ENCODE measurements at regions not wholly inside any gene's neighbourhood (a gene's known extent, or its start where the extent isn't known, plus 50 kb on each side); places are given as distances from the start of the nearest gene placed in this dataset.

DNA sequence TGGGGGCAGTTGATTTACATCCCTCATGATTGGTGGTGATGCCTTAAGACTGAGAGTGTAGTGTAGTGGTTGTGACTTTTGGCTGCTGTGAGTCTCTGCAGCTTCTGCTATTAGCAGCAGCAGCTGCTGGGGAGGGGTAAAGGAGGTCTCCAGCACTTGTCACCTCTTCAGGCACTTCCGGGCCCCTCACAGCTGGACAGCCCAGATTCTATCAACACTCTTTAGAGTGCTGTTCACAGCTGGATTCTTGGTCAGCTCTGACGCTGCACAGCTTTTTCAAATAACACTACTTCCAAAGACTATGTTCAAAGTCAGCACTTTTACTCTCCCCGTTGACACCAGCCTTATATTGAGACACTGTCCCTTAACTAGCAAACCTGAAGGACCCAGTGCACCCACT is 396.0 kb downstream of the MEIS1 start:
- DNase-seq (ENCODE audit: low spot score): no peak
- TF ChIP-seq, protein P1, sequence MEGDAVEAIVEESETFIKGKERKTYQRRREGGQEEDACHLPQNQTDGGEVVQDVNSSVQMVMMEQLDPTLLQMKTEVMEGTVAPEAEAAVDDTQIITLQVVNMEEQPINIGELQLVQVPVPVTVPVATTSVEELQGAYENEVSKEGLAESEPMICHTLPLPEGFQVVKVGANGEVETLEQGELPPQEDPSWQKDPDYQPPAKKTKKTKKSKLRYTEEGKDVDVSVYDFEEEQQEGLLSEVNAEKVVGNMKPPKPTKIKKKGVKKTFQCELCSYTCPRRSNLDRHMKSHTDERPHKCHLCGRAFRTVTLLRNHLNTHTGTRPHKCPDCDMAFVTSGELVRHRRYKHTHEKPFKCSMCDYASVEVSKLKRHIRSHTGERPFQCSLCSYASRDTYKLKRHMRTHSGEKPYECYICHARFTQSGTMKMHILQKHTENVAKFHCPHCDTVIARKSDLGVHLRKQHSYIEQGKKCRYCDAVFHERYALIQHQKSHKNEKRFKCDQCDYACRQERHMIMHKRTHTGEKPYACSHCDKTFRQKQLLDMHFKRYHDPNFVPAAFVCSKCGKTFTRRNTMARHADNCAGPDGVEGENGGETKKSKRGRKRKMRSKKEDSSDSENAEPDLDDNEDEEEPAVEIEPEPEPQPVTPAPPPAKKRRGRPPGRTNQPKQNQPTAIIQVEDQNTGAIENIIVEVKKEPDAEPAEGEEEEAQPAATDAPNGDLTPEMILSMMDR (IDR thresholded peaks at IDR 0.05; ENCODE audit: extremely low read depth, missing control alignments): no peak

DNA sequence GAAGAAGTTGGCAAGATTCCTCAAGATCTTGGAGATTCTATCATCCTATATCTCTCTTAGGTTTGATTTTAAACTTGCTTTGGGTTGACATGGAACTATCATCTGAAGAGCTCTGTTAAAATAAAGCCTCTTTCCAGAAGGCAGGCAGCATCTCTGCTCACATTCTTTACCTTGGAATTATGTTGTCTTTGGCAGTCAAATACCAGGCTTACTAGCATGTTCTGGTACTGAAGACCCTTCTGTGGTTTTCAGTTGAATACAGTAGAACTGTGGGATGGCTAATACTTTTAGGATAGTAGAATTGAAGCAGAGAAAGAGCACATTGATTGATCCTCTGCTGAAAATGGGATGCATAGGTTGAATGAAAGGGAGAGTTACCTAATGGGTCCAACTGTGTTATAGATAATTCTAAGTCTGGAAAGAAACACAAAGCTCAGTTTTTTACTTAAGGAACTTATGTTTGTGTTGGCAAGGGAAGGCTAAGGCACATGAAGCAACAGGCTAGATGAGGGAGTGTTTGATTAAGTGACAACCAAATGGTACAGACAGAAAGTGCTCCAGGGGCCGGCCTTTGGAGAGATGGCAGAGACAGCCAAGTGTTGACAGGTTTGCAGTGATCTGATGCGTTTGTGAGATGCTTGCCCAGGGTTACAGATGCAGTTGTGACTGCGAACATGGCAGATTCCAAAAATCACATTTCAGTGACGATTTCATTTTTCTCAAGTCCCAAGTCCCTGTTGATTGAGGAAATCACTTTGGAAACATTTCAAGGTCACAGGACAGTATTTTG is 397.9 kb downstream of the MEIS1 start:
- TF ChIP-seq, protein P1 (IDR thresholded peaks at IDR 0.05; ENCODE audit: extremely low read depth, missing control alignments): no peak
- no peak for DNase-seq (ENCODE audit: low spot score)

DNA sequence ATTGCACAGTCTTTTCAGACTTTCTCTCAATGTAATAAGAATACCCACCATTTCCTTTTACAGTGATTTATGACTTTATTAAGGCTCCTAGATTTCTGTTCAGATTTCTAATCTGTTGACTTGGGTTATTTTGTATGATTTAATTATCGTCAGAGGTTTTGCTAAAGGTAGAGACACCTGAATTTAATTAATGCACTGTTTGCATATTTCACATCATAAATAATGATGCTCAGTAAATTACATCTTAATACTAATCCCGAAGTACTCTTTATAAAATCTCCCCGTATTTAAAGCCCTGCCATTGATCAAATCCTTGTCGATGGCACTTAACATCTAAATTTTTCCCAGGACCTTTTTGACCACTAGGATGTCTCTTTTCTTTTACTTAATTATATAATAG is 399.9 kb downstream of the MEIS1 start:
- TF ChIP-seq, protein P1 (IDR thresholded peaks at IDR 0.05; ENCODE audit: extremely low read depth, missing control alignments): no peak
- no peak for DNase-seq (ENCODE audit: low spot score)

DNA sequence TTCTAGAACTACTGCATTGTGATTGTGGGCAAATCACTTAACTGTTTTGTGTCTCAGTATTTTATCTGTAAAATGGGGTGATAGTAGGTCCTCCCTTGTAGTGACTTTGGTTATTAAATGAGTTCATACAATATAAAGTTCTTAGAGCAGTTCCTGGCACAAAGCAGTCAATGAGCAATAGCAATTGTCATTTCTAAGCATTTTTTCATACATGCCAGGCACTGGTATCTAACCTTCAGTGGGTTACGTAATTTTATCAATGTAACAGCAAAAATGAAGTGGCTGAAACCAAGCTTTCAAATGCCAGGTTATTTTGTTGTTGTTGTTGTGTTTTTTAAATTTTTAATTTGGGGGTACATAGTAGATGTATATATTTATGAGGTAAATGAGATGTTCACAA is 401.9 kb downstream of the MEIS1 start:
- DNase-seq (ENCODE audit: low spot score): no peak
- TF ChIP-seq, protein P1 (IDR thresholded peaks at IDR 0.05; ENCODE audit: extremely low read depth, missing control alignments): no peak

DNA sequence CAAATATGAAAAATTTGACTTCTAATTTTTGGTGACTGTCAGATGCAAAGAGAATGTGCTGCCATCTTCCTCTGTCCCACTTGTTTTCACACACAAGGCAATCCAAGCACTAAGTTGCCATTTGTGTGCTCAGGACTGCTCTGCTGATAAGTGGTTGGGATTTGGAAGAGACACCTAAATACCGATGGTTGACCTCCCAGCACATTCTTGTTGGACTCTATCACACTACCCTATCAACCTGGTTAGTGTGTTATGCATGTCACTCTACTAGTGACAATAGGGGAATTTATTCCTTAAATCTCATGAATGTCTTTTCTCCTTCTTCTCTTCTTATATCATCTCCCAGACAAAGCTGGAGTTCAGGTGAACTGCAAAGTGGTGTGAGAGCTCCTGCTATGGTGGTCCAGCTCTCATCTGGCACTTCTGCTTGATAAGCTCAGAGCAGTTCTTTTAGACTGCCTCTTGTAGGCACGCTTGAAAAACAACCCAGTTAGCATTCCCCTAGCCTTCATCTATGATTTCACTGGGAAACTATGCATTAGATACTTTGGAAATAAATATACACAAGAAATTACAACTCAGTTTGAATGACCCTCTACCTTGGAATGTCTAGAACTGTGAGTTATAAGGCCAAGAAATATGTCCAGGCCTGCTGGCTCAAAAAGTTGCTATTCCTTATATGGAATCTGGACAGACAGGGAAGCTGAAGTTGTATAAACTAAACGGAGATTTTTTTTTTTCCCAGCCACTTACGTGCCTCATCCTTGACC is 404.8 kb downstream of the MEIS1 start:
- no peak for DNase-seq (ENCODE audit: low spot score)
- TF ChIP-seq, protein P1 (IDR thresholded peaks at IDR 0.05; ENCODE audit: extremely low read depth, missing control alignments): no peak

DNA sequence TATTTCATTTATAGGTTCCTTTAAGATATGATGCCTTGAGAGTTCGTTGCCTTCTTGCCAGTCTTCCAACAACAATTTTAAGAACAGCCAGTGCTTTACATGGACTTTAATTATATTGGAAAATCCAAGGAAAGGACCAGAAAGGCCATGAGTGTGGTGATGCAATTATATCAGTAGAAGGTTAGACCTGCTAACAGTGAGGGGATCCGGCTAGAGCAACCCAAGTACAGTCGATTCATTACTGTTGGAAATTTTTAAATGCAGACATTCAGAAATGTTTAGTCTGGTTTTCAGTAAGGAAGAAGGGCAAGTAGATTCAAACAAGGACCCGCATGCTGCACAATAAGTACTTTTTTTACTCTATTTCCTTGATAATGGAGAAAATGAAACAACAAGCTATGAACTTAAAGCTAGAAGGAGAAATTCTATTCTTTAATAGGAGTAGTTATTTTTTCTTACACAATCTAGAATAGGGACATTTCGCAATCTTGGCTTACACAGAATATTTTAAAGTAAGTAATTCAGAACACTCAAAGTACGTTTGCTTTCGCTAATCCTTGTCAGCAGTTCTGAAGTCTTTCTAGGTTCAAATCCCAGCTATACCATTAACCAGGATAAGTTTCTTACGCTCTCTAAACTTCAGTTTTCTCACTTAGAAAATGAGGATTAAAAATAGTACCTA is 405.5 kb downstream of the MEIS1 start:
- no peak for DNase-seq (ENCODE audit: low spot score)
- TF ChIP-seq, protein P1 (IDR thresholded peaks at IDR 0.05; ENCODE audit: extremely low read depth, missing control alignments): no peak

DNA sequence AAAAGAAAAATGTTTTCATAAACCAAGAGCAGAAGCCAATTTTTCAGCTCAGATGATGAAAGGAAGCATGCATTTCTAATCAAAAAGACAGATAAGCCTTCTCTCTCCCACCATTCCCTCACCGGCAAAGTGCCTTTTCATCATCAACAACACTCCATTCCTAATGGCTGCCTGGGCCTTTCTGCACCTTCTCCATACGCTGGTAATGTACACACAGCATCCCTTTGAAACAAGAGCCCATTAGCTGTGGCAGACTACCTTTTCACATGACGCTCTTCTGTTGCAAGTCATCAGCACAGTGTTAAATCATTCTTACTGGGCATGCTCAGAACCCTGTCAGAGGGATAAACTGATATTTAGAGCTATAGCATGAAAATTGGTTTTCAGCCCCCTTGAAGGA is 408.9 kb downstream of the MEIS1 start:
- TF ChIP-seq, protein P1 (IDR thresholded peaks at IDR 0.05; ENCODE audit: extremely low read depth, missing control alignments): no peak
- no peak for DNase-seq (ENCODE audit: low spot score)
